HEK293T (cell line): ENCODE measurements at regions not wholly inside any gene's neighbourhood (a gene's known extent, or its start where the extent isn't known, plus 50 kb on each side); places are given as distances from the start of the nearest gene placed in this dataset.

Experiments used
- ARNT ChIP-seq: fragments of 450-650 bp; IDR thresholded peaks from 2 replicates; pipeline ENCODE4 v1.6.1; 2017; ENCODE audit warnings: mild to moderate bottlenecking
- BHLHE40 ChIP-seq: fragments of 450-650 bp; IDR thresholded peaks from 2 replicates; pipeline ENCODE4 v1.6.1; 2016; ENCODE audit warnings: mild to moderate bottlenecking, moderate library complexity, borderline replicate concordance
- CTBP1 ChIP-seq: fragments of 450-650 bp; IDR thresholded peaks from 2 replicates; pipeline ENCODE4 v1.6.1; 2016; ENCODE audit warnings: borderline replicate concordance
- FOXA1 ChIP-seq: fragments of 450-650 bp; IDR thresholded peaks from 2 replicates; pipeline ENCODE4 v1.6.1; 2016; ENCODE audit warnings: mild to moderate bottlenecking
- LEF1 ChIP-seq: fragments of 450-650 bp; IDR thresholded peaks from 2 replicates; pipeline ENCODE4 v1.6.1; 2017; ENCODE audit warnings: mild to moderate bottlenecking, borderline replicate concordance
- NFRKB ChIP-seq: fragments of 450-650 bp; IDR thresholded peaks from 2 replicates; pipeline ENCODE4 v1.6.1; 2016; ENCODE audit warnings: mild to moderate bottlenecking, moderate library complexity
- PKNOX1 ChIP-seq: fragments of 450-650 bp; IDR thresholded peaks from 2 replicates; pipeline ENCODE4 v1.6.1; 2016
- SUZ12 ChIP-seq: fragments of 450-650 bp; IDR thresholded peaks from 2 replicates; pipeline ENCODE4 v1.6.1; 2016; ENCODE audit warnings: mild to moderate bottlenecking
- TARDBP ChIP-seq: fragments of 450-650 bp; IDR thresholded peaks from 2 replicates; pipeline ENCODE4 v1.6.1; 2016

GRCh38 chr6:22670605-22671004 lies 101.2 kb downstream of the HDGFL1 start:
- TF ChIP-seq NFRKB (no peak), ARNT (no peak), PKNOX1 (no peak), BHLHE40 (no peak), LEF1 (no peak), TARDBP (no peak), FOXA1 (no peak), CTBP1 (no peak), SUZ12 (no peak)
